HG02870 (cell line): ENCODE measurements at regions not wholly inside any gene's neighbourhood (a gene's known extent, or its start where the extent isn't known, plus 50 kb on each side); places are given as distances from the start of the nearest gene placed in this dataset.

Experiments
- ATAC-seq: cut with Tn5 transposase; IDR thresholded peaks from one replicate; pipeline ENCODE4 v1.9.1; 2021; ENCODE audit warnings: mild to moderate bottlenecking, moderate library complexity; ENCODE audit not compliant: unreplicated experiment

DNA sequence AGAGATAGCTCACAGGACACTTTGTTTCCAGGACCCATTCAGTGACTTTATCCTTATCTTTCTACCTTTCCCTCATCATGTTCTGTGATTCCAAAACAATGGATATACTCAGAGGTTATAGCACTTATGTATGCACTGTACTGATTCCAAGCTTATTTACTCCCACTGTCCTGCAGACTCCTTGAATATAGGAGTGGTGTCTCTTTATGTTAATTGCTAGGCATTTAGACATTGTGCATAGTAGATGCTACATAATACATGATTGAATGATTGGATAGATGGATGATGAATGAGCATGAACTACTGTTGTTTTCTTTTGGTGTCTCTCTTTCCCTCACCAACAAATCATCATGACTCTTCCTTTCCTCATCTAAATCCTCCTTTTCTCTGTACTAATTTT, 279.1 kb upstream of the RAG2 start:
- ATAC-seq: no peak

DNA sequence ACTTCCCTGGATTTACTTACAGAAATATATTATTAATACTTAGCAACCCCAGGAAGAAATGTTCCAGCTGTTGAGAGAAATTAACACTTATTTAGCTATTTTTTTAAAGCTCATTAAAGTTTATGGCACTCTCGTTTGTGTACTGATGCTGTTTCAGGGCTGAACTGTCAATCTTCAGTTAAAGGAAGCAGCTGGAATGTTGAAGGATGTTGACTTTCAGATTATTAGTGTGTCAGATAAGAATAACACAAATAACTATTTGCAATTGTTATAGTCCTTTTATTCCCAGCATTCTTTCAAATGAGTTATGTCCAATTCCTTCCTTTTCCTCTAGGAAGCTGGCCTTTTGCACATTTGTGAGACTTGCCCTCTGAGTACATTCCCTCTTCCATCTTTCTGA, 278.2 kb upstream of the RAG2 start:
- ATAC-seq: no peak

DNA sequence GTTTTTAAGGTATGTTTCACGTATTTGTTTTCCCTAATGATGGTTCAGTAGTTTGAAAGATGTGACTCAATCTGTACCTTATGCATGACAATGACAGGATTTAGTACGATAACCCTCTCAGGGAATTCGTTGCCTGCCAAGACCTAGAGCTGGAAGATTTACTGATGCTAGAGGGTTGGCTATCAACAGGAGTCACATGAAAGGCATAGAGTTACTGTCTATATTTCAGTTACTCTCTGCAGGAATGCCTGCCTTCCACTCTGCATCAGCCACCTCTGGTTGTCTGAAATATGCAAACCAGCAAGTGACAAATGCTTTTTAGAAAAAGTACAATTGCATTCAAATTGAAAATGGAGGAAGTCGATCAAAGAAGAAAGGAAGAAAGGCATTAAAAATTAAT, 276.3 kb upstream of the RAG2 start:
- no peak for ATAC-seq

DNA sequence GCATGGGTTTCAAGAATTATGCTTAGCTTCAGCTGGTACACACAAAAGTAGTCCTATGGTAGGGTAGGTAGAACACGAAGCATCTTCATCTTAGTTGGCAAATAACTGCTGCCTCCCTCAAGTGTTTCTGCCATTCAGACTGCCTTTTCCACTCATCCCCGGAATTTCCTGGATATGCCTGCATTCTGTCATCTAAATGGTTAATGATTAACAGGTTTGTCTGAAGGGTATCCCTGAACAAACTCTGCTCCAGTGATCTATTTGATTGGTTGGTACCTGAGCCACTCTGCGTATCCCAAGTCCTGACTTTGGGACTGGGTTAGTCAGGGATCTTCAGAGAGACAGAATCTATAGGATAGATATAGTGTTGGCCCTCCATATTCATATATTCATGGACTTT, 272.3 kb upstream of the RAG2 start:
- no peak for ATAC-seq

DNA sequence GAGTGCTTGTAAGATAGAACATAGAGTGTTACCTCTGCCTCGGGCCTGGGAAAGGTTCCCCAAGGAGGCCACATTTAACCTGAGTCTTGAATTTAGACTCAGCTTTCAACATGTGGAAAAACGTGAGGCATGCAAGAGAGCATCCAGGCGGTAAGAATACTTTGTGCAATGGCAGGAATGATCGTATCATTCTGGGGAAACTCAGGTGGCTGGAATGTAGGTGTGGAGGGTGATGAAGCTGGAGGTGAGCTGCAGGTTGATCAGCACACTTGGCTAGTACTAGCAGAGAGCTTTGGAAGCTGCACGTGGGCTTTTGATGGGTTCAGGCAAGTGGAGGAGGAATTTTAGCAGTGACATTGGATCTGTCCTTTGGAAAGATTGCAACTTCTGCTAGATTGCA, 270.3 kb upstream of the RAG2 start:
- ATAC-seq: no peak

DNA sequence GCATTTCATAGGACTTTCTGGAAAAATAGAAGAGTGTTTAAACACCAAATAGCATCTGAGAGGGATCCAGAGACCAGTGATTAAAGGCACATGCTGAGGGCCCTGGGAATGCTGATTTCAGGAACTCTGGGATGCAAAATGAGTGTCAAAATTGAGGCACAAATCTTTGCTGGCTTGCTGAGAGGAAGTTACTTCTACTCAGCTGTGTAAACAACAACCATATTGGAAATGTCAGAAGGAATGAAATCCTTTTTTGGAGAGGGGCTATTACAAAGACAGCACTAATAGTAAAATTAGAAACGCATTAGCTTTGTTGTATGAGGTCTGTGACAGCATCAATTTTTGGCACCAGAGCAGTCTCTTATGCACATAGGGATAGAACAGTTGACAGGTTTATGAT, 267.8 kb upstream of the RAG2 start:
- no peak for ATAC-seq

DNA sequence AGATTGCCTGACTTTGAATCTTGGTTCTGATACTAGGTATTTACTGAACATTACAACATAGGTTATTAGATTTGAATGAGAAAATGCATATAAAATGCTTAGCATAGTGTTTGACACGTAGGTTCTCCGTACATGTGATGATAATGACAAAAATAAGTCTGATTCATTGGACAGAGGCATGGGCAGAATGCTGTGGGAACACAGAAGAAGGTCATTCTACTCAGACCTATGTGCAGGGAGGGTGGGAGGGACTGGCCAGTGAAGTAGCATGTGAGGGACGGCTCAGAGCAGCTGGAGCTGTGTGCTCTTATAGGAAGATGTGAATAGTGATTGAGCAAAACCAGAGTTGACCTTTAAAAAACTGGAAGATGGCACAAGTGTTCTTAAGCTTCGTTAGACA, 256.8 kb upstream of the RAG2 start:
- no peak for ATAC-seq

DNA sequence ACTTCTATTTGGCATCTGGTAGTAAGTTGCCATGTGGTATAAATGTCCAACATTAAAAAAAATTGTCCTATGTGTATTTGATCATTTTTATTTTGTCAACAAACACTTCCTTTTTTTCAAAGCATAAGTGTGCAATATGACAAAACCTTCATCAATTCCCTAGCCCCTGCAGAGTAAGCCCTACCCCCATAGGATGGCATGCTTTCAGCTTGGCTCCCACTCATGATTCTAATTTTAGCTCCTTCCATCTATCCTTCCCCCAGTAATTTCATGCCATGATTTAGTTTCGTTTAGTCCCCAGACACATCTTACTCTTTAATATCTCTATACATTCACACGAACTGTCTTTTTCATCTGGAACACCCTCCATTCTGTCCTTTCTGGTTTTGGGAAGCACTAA, 250.6 kb upstream of the RAG2 start:
- no peak for ATAC-seq

DNA sequence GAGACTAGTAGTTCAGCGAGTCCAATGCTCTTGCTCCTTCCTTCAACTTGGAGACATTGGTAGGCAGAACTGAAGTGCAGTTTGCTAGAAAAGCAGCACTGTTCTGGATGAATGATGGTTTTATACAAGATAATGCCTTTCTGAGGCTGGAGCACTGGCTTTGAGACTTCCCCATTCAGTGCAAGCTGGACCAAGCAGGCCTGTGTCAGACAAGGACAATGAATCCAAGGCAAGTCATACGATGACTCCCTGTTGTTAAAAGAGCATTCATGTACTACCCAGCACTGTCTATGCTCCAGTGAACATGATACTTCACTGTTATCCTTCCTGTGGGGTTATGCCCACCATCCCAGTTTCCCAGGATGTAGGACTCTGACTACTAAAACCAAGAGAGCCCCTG, 242.3 kb upstream of the RAG2 start:
- ATAC-seq: no peak

DNA sequence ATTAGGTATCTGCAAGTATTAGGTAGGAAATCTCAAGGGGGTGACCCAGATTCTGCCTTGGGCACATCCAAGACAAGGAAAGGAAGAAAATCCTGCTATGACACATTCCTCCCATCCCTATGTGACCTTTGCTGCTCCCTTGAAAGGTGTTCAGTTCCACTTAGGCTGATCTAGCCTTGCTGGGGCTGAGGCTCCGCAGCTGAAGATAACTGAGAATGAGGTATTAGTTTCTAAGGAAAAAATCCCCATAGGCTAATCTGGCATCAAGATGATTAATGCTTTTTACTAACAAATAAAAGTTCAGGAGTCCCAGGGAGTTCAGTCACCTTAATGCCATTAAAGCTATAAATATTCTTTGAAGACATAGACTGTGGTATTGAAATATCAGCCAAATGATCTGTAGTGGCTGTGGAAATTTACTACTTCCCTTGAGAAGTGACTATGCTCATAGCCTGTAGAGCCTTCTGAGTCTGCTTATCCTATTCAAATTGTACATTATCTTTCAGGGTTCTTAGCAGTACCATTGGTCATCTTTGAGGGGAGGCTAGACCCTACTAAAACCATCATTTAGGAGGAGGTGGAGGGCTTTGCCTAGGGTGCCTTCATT, 239.9 kb upstream of the RAG2 start:
- no peak for ATAC-seq

DNA sequence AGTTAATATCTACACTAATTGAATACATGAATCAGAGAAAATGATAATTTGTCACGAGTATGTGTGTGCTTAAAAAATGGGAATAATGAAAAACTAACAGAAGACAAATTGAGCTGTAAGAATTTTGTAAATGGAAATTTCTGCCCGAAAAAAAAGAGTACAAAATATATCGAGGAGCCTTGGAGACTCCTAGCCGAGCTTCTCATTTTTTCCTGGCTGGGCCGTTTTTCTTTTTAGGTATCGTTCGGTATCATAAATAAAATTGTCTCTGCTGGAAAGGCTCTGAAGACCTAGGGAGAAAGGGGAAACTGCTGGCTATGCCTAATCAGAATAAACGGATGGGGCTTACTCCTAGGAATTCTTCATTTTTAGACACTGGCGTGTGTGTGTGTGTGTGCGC, 227.2 kb upstream of the RAG2 start:
- ATAC-seq: no peak

DNA sequence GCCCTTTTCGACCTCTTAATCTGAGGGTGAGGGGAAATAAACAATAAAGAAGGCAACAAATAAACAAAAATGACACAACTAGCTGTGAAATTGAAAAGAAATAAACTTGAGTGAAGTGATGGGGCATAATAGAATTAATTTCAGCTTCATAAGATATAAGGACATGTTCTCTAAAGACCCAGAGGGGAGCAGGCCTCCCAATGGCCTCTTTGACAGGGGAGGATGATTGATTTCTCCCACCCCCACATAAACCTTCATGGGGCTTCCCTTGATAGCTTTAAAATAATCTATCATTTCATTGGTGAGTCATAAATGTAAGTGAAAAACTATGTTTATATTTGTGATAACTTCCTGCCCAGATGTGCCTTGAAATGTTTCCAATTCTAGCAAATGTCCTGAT, 226.3 kb upstream of the RAG2 start:
- ATAC-seq: no peak

DNA sequence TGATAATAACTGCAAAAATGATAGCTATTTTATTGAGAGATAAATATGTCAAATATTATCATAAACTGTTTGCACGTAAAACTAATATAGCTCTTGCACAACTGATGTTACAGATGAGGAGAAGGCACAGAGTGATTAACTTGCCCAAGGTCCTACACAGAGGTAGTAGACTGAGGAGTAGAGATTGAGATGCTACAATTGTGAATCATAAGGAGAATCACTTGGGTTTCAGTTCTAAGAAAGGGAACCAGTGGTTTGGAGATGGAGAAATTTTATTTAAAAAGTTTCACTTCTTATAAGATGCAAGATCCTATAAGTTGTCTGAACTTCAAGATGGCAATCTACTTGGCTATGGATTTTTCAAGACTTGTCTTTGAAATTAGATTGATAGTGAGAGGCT, 224.8 kb upstream of the RAG2 start:
- ATAC-seq: peak; percentile 91

DNA sequence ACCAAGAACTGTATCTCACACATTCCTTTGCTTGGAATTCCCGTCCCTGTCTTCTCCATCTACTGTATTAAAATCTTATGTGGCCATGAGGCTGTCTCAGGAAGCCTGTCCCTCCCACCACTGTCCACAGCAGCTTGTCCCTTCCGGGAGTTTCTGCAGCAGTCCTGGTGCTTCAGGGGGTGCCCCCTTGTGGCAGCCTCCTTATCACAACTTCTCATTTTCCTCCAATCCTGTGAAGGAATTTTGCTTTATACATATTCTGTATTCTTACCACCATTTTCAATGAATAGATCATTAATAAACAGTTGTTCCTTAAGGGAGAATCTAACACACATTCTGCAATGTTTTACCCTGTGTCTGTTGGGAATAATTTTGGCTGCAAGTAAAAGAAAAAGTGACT, 220.4 kb upstream of the RAG2 start:
- no peak for ATAC-seq

DNA sequence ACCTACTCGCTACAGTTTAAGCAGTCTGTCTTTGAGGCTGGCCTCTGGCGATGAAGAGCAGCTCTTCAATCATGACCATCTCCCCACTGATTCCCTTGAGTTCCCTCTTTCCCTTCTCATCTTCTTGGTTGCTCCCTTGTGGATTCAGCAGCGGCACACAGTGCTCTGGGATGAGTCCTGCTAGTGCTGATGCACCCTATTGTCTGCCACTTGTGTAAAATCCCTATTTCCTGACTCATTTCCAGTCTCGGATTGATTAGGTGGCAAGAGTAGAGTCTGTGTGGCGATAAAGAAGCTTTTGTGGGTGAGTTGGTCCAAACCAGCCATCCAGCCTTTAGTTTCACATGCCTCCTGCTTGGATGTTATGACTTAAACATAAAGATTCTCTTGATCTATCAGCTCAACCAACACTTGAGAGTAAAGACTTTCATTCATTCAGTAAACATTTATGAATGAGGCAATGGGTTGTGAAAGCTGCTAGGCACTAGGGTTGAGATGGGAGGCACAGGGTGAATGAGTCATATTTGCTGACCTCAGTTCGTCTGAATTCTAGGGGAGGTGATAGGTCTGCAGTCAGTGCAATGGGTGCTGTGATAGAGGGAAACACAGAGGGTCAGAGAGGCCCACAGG, 219.4 kb upstream of the RAG2 start:
- no peak for ATAC-seq

DNA sequence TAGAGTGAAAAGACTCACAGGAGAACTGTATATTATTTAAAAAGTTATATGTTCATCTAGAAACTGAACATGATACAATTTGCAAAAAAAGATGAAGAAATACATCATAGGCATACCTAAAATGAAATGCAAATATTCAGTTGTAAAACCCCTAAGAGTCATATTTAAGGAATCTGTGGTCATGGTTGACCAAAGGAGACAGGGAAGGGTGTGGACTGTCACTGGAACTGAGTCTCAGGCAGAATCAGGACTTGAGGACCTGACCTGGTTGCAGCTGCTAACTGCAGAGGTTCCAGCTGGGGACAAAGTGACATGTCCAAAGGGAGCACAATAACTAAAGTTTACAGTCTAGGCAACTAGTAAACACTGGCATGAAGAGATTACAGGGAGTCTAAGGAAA, 211.3 kb upstream of the RAG2 start:
- ATAC-seq: no peak

DNA sequence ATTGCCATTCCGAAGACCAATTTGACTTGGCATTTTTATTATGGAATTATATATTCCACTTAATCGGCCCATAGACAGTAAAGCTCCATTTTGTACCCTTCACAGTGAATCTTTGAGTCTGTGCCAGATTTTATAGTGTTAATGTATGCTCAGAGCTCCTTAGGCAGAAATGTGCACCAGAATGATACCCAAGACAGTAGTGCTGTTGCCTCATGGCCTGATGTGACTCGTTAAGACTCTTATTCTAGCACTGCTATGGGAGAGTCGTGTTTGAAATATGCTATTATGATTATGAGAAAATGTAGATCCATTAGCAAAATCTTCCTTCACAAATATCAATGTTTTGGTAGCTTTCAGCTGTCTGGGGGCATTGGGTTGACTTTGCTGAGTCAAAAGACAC, 209.8 kb upstream of the RAG2 start:
- no peak for ATAC-seq

DNA sequence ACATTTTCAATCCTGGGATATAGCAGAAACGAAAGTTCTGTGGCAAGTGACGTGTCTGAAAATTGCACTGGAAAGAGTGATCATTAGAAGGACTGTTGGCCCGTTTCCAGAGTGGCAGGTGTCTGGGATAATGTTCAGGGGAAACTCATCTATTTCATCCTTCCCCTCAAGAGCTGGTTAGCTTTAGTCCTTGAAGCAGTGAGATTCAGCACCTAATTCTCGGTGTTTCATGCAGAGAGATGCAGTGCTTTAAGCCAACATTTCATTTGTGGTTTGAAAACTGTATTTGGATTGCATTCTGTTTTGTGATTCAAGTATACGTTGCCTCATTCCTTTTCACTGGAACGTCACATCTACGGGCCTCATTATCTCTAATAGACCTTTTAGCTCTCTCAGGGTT, 205.0 kb upstream of the RAG2 start:
- no peak for ATAC-seq

DNA sequence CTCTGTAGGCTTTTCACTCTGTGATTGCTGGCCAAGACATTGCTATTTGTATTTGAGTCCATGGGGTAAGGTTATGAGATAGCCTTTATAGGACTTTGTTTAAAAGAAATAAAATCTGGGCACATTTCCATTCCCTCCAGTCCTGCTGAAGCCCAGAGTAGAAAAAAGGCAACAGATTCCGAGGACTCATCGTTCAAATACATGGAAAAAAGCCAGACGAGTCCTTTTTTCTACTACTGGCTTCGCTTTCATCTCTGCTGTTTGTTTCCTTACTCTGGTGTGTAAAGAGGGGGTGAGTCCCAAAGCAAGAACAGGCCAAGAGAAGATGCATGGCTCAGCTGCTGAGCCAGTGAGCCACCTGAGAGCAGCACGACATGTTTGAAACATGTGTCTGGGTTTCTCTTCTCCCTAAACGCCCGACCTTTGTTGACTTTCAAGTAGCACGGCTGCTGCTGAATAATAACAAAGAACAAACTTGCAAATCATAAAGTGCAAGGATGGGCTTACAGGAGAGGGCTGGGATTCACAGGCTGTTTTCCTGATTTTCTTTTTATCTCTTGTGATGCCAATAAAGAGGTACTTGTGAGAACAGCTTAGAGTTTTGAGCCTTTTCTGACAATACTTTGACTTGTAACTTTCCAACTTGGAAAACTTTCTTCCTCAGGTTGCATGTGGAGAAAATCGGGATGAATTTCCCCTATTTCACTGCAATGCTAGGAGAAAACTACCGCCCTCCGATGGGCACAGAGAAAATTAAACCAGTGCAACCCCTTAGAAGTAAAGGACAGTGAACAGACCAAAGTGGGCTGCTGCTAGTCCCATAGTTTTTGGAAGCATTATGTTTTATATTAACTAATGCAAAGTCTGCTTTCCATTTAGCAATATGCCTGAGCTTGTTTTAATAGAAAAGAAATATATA, 195.2 kb upstream of the RAG2 start:
- no peak for ATAC-seq

DNA sequence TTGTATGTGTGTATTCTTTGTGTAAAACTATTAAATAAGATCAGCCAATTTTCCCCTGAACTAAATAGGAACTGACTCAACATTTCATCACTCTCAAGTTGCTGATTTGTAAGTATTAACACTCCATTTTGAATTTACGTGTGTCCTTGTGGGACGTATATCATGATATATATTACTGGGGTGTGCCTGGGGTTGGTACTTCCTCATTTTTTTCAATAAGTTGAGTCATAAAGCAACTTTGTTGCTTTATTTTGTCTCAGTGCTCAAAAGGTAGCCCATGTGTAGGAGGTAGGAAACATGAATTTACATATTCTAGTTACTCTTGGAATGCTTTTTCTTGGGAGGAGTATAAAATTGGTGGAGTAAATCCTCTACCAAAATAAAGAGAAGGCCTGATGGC, 193.9 kb upstream of the RAG2 start:
- ATAC-seq: peak; percentile 43

DNA sequence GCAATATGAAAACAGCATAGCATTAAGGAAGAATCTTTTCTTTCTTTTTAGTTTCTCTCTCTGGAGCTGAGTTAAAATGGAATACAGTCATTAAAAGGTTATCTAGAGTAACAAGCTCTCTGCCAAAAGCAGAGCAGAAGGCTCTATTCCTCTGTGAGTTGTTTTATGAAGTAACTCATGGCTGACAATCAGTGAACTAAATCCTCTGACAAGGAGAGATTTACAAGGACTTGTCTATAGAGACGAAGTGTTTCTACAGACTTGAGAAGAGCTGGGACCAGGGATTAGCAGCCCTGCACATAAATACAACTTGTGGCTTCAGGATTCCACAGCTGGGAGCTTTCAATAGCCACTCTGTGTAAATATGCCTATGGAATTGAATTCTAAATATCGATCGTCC, 192.5 kb upstream of the RAG2 start:
- ATAC-seq: no peak

DNA sequence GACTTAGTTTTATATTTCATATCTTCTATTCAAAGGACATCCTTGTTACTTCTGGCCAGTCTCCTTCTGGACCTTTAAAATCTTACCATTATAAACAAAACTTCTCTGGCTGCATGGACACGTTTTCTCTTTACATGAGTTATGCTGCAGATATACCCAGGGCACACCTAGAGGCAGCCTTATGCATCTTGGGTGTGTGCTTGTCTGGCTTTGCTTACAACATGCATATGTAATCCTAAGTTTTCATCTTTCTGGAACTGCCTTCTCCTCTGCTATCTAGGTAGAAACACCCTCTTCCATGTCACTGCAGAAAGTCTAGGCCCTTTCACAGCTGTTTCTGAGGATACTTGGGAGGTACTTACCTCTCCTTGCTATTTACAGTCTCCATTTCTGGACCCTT, 185.8 kb upstream of the RAG2 start:
- ATAC-seq: no peak
